ENCODE measurements at regions not wholly inside any gene's neighbourhood (a gene's known extent, or its start where the extent isn't known, plus 50 kb on each side); places are given as distances from the start of the nearest gene placed in this dataset.

DNA sequence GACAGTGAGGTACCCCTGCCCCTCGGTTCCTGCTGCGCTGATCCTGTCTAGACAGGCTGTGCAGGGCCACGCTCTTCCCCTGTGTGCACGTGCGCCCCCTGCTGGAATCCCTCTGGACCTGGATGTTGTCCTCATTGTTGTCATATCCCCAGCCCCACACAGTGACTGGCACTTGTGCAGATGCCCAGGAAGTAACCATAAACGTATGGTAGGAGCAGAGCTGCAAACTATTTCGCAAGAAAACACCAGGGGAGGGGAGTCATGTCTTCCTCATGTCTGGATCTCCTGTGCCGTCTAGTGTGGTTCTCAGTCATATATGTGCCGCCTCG, 114.7 kb downstream of the CRYBB2 start:
- TF ChIP-seq CTCF (IDR thresholded peaks at IDR 0.05) (no peak), POLR2A (IDR thresholded peaks at IDR 0.05) (no peak)
